ENCODE measurements at regions not wholly inside any gene's neighbourhood (a gene's known extent, or its start where the extent isn't known, plus 50 kb on each side); places are given as distances from the start of the nearest gene placed in this dataset.

GRCh38 chr18:8989017-8989416 is 113.5 kb upstream of the NDUFV2 start (continued):
- TF ChIP-seq CTCF (IDR thresholded peaks at IDR 0.05; ENCODE audit: control extremely low read depth in 1 of 3, insufficient read depth in 1 of 3, low read depth in 1 of 3, low read length in 3 of 3): no peak
- no peak for TF ChIP-seq SRF (IDR thresholded peaks at IDR 0.05; ENCODE audit: low read depth, low read length)
- TF ChIP-seq MAFK (IDR thresholded peaks at IDR 0.05; ENCODE audit: low read depth, low read length): no peak
- no peak for TF ChIP-seq RXRA (IDR thresholded peaks at IDR 0.05; ENCODE audit: insufficient read depth, low read depth, low read length)
- no peak for TF ChIP-seq SP2 (IDR thresholded peaks at IDR 0.05; ENCODE audit: low read length)
- no peak for TF ChIP-seq BACH1 (IDR thresholded peaks at IDR 0.05; ENCODE audit: low read length)

All from H1 (cell line).